HCT116 (cell line): ENCODE measurements at regions not wholly inside any gene's neighbourhood (a gene's known extent, or its start where the extent isn't known, plus 50 kb on each side); places are given as distances from the start of the nearest gene placed in this dataset.

ENCODE experiments used
- CEBPB ChIP-seq: IDR thresholded peaks from 2 replicates; pipeline ENCODE4 v1.6.1; 2012; ENCODE audit warnings: low read depth
- CTCF ChIP-seq, 3 experiments: fragments of 200-600 bp in 1 of 3; sonication (generic) in 1 of 3; IDR thresholded peaks in 2 of 3; conservative IDR thresholded peaks in 1 of 3; 2 replicates each; pipeline ENCODE4 v1.5.1; 2012 to 2017; ENCODE audit warnings: low read depth in 2 of 3, low read length in 2 of 3, antibody characterized with exemption in 1 of 3, borderline replicate concordance in 1 of 3, control low read depth in 1 of 3, mild to moderate bottlenecking in 1 of 3, mixed read lengths in 1 of 3, mixed run types in 1 of 3, moderate library complexity in 1 of 3; ENCODE audit not compliant: insufficient read depth in 1 of 3
- EZH2 ChIP-seq: fragments of 200-600 bp; sonication (generic); IDR thresholded peaks from 2 replicates; pipeline ENCODE4 v1.6.1; 2017; ENCODE audit warnings: antibody characterized with exemption, mixed run types
- EZH2phosphoT487 ChIP-seq: fragments of 200-600 bp; IDR thresholded peaks from 2 replicates; pipeline ENCODE4 v1.6.1; 2018; ENCODE audit warnings: antibody characterized with exemption, borderline replicate concordance
- POLR2A ChIP-seq: IDR thresholded peaks from 2 replicates; pipeline ENCODE4 v1.7.0; 2011; ENCODE audit warnings: borderline replicate concordance; ENCODE audit not compliant: insufficient read depth, insufficient read length; ENCODE audit errors: extremely low read depth
- POLR2AphosphoS5 ChIP-seq: IDR thresholded peaks from 2 replicates; pipeline ENCODE4 v1.6.1; 2011; ENCODE audit warnings: mild to moderate bottlenecking, low read depth, low read length, moderate library complexity
- RAD21 ChIP-seq: IDR thresholded peaks from 2 replicates; pipeline ENCODE4 v1.6.1; 2012; ENCODE audit warnings: low read depth, mild to moderate bottlenecking
- REST ChIP-seq: IDR thresholded peaks from 2 replicates; pipeline ENCODE4 v1.6.1; 2012; ENCODE audit warnings: low read depth
- SRF ChIP-seq: IDR thresholded peaks from 2 replicates; pipeline ENCODE4 v1.6.1; 2012; ENCODE audit warnings: low read depth
- TCF7L2 ChIP-seq: IDR thresholded peaks from 2 replicates; pipeline ENCODE4 v1.7.0; 2011; ENCODE audit warnings: borderline replicate concordance, inconsistent platforms; ENCODE audit not compliant: insufficient read depth, insufficient read length; ENCODE audit errors: extremely low read depth
- YY1 ChIP-seq: IDR thresholded peaks from 2 replicates; pipeline ENCODE4 v1.6.1; 2011; ENCODE audit warnings: low read length, low read depth, moderate library complexity, mild to moderate bottlenecking; ENCODE audit not compliant: insufficient replicate concordance; ENCODE audit errors: extremely low read depth
- ZBTB33 ChIP-seq: IDR thresholded peaks from 2 replicates; pipeline ENCODE4 v1.6.1; 2011; ENCODE audit warnings: mild to moderate bottlenecking, low read length, moderate library complexity; ENCODE audit not compliant: insufficient replicate concordance; ENCODE audit errors: extremely low read depth

GRCh38 chr3:19073341-19074105, 74.8 kb upstream of the KCNH8 start:
- no peak for TF ChIP-seq CTCF (IDR thresholded peaks at IDR 0.05 in 2 of 3, conservative IDR thresholded peaks at IDR 0.05 in 1 of 3; ENCODE audit: borderline replicate concordance in 1 of 3, insufficient read depth in 1 of 3, low read depth in 2 of 3, low read length in 2 of 3)
- no peak for TF ChIP-seq RAD21
- no peak for TF ChIP-seq POLR2A
- no peak for TF ChIP-seq ZBTB33
- TF ChIP-seq POLR2AphosphoS5, result no peak
- no peak for TF ChIP-seq REST
- no peak for TF ChIP-seq EZH2
- TF ChIP-seq EZH2phosphoT487, result no peak
- TF ChIP-seq SRF, result no peak
- no peak for TF ChIP-seq TCF7L2
- TF ChIP-seq CEBPB, result no peak
- TF ChIP-seq YY1, result no peak
